ENCODE measurements at regions not wholly inside any gene's neighbourhood (a gene's known extent, or its start where the extent isn't known, plus 50 kb on each side); places are given as distances from the start of the nearest gene placed in this dataset.

DNA sequence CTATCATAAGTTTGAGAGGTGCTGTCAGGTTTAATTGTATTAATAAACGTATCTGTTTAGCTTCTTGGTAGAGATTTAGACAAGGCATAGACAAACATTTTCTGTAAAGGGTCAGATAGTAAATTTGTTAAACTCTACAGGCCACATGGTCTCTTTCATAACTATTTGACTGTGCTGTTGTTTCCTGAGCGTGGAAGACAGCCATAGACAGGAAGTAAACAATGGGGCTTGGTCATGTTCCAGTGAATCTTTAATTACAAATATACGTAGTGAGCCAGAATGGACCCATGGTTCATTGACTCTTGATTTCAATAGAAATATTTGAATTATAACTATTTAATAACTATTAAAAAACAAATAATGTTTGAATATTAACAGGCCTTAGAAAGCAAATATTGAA lies 451.1 kb downstream of the SH2D4B start:
- H3K27ac ChIP-seq (ENCODE audit: low read length): no peak overlapping the region
- CTCF ChIA-PET: no interaction called here
- DNase-seq (ENCODE audit: low read depth, low spot score): no peak
- no TSS peak for BruUV-seq (replicated peaks)
- no peak overlapping the region for H3K4me3 ChIP-seq (ENCODE audit: low read depth in 2 of 2, low read length in 2 of 2)
- POLR2A ChIA-PET: no interaction called here
- no peaks in the 10 kb centered on the region for H3K4me1 ChIP-seq (ENCODE audit: control insufficient read depth, insufficient read depth, low read length)
- H3K36me3 ChIP-seq (ENCODE audit: control insufficient read depth, insufficient read depth, low read length): no peaks in the 10 kb centered on the region
- no peak for TF ChIP-seq SIN3A (IDR thresholded peaks at IDR 0.05; ENCODE audit: borderline replicate concordance, insufficient read depth, low read depth, low read length)
- TF ChIP-seq, protein P1, sequence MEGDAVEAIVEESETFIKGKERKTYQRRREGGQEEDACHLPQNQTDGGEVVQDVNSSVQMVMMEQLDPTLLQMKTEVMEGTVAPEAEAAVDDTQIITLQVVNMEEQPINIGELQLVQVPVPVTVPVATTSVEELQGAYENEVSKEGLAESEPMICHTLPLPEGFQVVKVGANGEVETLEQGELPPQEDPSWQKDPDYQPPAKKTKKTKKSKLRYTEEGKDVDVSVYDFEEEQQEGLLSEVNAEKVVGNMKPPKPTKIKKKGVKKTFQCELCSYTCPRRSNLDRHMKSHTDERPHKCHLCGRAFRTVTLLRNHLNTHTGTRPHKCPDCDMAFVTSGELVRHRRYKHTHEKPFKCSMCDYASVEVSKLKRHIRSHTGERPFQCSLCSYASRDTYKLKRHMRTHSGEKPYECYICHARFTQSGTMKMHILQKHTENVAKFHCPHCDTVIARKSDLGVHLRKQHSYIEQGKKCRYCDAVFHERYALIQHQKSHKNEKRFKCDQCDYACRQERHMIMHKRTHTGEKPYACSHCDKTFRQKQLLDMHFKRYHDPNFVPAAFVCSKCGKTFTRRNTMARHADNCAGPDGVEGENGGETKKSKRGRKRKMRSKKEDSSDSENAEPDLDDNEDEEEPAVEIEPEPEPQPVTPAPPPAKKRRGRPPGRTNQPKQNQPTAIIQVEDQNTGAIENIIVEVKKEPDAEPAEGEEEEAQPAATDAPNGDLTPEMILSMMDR (IDR thresholded peaks at IDR 0.05): no peak
- TF ChIP-seq TCF7L2 (IDR thresholded peaks at IDR 0.05; ENCODE audit: low read depth, low read length): no peak
- TF ChIP-seq, protein P2, sequence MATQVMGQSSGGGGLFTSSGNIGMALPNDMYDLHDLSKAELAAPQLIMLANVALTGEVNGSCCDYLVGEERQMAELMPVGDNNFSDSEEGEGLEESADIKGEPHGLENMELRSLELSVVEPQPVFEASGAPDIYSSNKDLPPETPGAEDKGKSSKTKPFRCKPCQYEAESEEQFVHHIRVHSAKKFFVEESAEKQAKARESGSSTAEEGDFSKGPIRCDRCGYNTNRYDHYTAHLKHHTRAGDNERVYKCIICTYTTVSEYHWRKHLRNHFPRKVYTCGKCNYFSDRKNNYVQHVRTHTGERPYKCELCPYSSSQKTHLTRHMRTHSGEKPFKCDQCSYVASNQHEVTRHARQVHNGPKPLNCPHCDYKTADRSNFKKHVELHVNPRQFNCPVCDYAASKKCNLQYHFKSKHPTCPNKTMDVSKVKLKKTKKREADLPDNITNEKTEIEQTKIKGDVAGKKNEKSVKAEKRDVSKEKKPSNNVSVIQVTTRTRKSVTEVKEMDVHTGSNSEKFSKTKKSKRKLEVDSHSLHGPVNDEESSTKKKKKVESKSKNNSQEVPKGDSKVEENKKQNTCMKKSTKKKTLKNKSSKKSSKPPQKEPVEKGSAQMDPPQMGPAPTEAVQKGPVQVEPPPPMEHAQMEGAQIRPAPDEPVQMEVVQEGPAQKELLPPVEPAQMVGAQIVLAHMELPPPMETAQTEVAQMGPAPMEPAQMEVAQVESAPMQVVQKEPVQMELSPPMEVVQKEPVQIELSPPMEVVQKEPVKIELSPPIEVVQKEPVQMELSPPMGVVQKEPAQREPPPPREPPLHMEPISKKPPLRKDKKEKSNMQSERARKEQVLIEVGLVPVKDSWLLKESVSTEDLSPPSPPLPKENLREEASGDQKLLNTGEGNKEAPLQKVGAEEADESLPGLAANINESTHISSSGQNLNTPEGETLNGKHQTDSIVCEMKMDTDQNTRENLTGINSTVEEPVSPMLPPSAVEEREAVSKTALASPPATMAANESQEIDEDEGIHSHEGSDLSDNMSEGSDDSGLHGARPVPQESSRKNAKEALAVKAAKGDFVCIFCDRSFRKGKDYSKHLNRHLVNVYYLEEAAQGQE (IDR thresholded peaks at IDR 0.05; ENCODE audit: insufficient read depth in 1 of 2, low read depth in 2 of 2, low read length in 1 of 2): no peak
- no peak for TF ChIP-seq POLR2AphosphoS5 (IDR thresholded peaks at IDR 0.05; ENCODE audit: low read depth, low read length)
- H3K27me3 ChIP-seq (ENCODE audit: control insufficient read depth, insufficient read depth, low read length): 0 out of 2 replicates have a peak, but pooled peaks cover 2% of the 10 kb centered on the region
- no peak for ATAC-seq
- no peaks in the 10 kb centered on the region for H3K9me3 ChIP-seq (ENCODE audit: control insufficient read depth, insufficient read depth, low read depth, low read length)
- in situ Hi-C loops (cut with HindIII; ENCODE audit: low pct_unique_long_range_greater_than_20kb, low sequenced_read_pairs): no loop called here
- intact Hi-C loops (cut with micrococcal nuclease; ENCODE audit: unreplicated experiment): no loop called here

DNA sequence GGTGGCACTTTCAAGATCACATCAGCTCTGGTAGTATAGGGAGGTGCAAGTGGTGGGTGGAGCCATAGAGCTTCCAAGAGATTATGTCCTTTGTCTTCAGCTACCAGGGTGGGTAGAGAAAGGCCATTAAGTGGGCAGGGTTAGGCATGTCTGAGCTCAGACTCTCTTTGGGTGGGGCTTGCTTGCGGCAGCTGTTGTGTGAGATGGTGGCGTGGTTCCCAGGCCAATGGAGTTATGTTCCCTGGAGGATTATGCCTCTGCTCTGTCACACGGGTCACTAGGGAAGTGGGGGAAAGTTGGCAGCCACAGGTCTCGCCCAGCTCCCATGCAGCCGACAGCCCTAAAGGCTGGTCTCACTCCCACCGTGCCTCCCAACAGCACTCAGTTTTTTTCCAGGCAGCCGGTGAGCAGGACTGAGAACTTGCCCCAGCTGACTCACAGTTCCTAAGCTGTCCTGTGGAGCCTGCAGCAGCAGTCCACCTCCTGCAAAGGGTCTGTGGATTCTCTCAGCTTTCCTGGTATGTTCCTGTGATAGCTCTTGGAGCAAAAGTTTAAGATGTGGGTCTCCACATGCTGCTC lies 459.0 kb downstream of the SH2D4B start:
- in situ Hi-C loops (cut with HindIII; ENCODE audit: low pct_unique_long_range_greater_than_20kb, low sequenced_read_pairs): no loop called here
- CTCF ChIA-PET: no interaction called here

More for the DNA sequence above, 459.0 kb downstream of the SH2D4B start:
- Histone ChIP-seq H3K36me3 (ENCODE audit: control insufficient read depth, insufficient read depth, low read length) (no peaks in the 10 kb centered on the region), H3K4me3 (ENCODE audit: low read depth in 2 of 2, low read length in 2 of 2) (no peak overlapping the region), H3K9me3 (ENCODE audit: control insufficient read depth, insufficient read depth, low read depth, low read length) (0 out of 2 replicates have a peak, but pooled peaks cover 3% of the 10 kb centered on the region), H3K27ac (ENCODE audit: low read length) (no peak overlapping the region), H3K27me3 (ENCODE audit: control insufficient read depth, insufficient read depth, low read length) (no peaks in the 10 kb centered on the region), H3K4me1 (ENCODE audit: control insufficient read depth, insufficient read depth, low read length) (no peaks in the 10 kb centered on the region)
- BruUV-seq (replicated peaks): no TSS peak
- TF ChIP-seq POLR2AphosphoS5 (IDR thresholded peaks at IDR 0.05; ENCODE audit: low read depth, low read length) (no peak), SIN3A (IDR thresholded peaks at IDR 0.05; ENCODE audit: borderline replicate concordance, insufficient read depth, low read depth, low read length) (no peak), TCF7L2 (IDR thresholded peaks at IDR 0.05; ENCODE audit: low read depth, low read length) (no peak)
- TF ChIP-seq, protein P2 (IDR thresholded peaks at IDR 0.05; ENCODE audit: insufficient read depth in 1 of 2, low read depth in 2 of 2, low read length in 1 of 2): no peak
- TF ChIP-seq, protein P1 (IDR thresholded peaks at IDR 0.05): no peak
- no peak for ATAC-seq
- intact Hi-C loops (cut with micrococcal nuclease; ENCODE audit: unreplicated experiment): no loop called here
- POLR2A ChIA-PET: no interaction called here
- DNase-seq (ENCODE audit: low read depth, low spot score): no peak

Data from Panc1 (cell line).